HepG2 (cell line): ENCODE measurements at regions not wholly inside any gene's neighbourhood (a gene's known extent, or its start where the extent isn't known, plus 50 kb on each side); places are given as distances from the start of the nearest gene placed in this dataset.

Source experiments
- AHDC1 ChIP-seq: sonication (generic); formaldehyde crosslinking; IDR thresholded peaks from 2 replicates; pipeline ENCODE4 v1.5.1; 2020; ENCODE audit warnings: mild to moderate bottlenecking, missing genetic modification reagents, borderline replicate concordance
- CBX5 ChIP-seq: sonication (generic); formaldehyde crosslinking; IDR thresholded peaks from 2 replicates; pipeline ENCODE4 v1.4.0; 2020; ENCODE audit warnings: missing genetic modification reagents, borderline replicate concordance
- CHD4 ChIP-seq: fragments of 200-600 bp; sonication (generic); IDR thresholded peaks from 2 replicates; pipeline ENCODE4 v1.7.0; 2017; ENCODE audit warnings: mild to moderate bottlenecking, low read length, borderline replicate concordance
- HDAC1 ChIP-seq: sonication (generic); formaldehyde crosslinking; IDR thresholded peaks from 2 replicates; pipeline ENCODE4 v1.5.1; 2020; ENCODE audit warnings: mild to moderate bottlenecking, missing genetic modification reagents
- HOXA3 ChIP-seq: sonication (generic); formaldehyde crosslinking; IDR thresholded peaks from 2 replicates; pipeline ENCODE4 v1.5.0; 2020; ENCODE audit warnings: missing genetic modification reagents
- MEF2D ChIP-seq: sonication (generic); formaldehyde crosslinking; IDR thresholded peaks from 2 replicates; pipeline ENCODE4 v1.5.1; 2020; ENCODE audit warnings: mild to moderate bottlenecking, missing genetic modification reagents
- PITX1 ChIP-seq: sonication (generic); formaldehyde crosslinking; IDR thresholded peaks from 2 replicates; pipeline ENCODE4 v1.5.1; 2020; ENCODE audit warnings: mild to moderate bottlenecking, missing genetic modification reagents
- RCOR2 ChIP-seq: IDR thresholded peaks from 2 replicates; pipeline ENCODE4 v1.6.1; 2016; ENCODE audit warnings: missing biosample characterization, missing genetic modification reagents
- SRSF9 ChIP-seq: fragments of 200-400 bp; formaldehyde crosslinking; IDR thresholded peaks from 2 replicates; pipeline ENCODE4 v1.6.1; 2018; ENCODE audit warnings: borderline replicate concordance, mild to moderate bottlenecking, low read depth, low read length; ENCODE audit not compliant: insufficient read depth, poor library complexity, severe bottlenecking
- TBP ChIP-seq: sonication (generic); formaldehyde crosslinking; IDR thresholded peaks from 2 replicates; pipeline ENCODE4 v1.5.0; 2020; ENCODE audit warnings: missing genetic modification reagents
- TBX3 ChIP-seq: fragments of 450-650 bp; IDR thresholded peaks from 2 replicates; pipeline ENCODE4 v1.6.1; 2017; ENCODE audit warnings: antibody characterized with exemption, mild to moderate bottlenecking, inconsistent platforms, borderline replicate concordance
- ZEB1 ChIP-seq: IDR thresholded peaks from 2 replicates; pipeline ENCODE4 v1.6.1; 2012; ENCODE audit warnings: mild to moderate bottlenecking, low read depth, inconsistent platforms; ENCODE audit not compliant: insufficient replicate concordance
- ZNF614 ChIP-seq: IDR thresholded peaks from 2 replicates; pipeline ENCODE4 v1.6.1; 2018; ENCODE audit warnings: missing biosample characterization, missing genetic modification reagents, inconsistent platforms, borderline replicate concordance
- ZNF770 ChIP-seq: sonication (generic); formaldehyde crosslinking; IDR thresholded peaks from 2 replicates; pipeline ENCODE4 v1.5.0; 2020; ENCODE audit warnings: mild to moderate bottlenecking, missing genetic modification reagents
- TF ChIP-seq, protein P1 (sequence below): IDR thresholded peaks from 2 replicates; pipeline ENCODE4 v1.6.1; 2016; ENCODE audit warnings: low read depth
- TF ChIP-seq, protein P2 (sequence below): sonication (generic); formaldehyde crosslinking; IDR thresholded peaks from 2 replicates; pipeline ENCODE4 v1.4.0; 2020; ENCODE audit warnings: missing genetic modification reagents
- TF ChIP-seq, protein P3 (sequence below): sonication (generic); formaldehyde crosslinking; IDR thresholded peaks from 2 replicates; pipeline ENCODE4 v1.4.0; 2020; ENCODE audit warnings: missing genetic modification reagents, borderline replicate concordance

- TF ChIP-seq TBP (CRISPR knock-in tag) (no peak), HOXA3 (peak; percentile 63; the same call in 1 of the 2 replicates), CBX5 (CRISPR knock-in tag) (0 out of 2 replicates have a peak, but pooled peaks have one; percentile 47), PITX1 (CRISPR knock-in tag) (0 out of 2 replicates have a peak, but pooled peaks have one; percentile 25), HDAC1 (CRISPR knock-in tag) (peak; percentile 89), CHD4 (peak; percentile 26; the same call in 1 of the 2 replicates), ZEB1 (peak; percentile 65), ZNF770 (CRISPR knock-in tag) (no peak), AHDC1 (CRISPR knock-in tag) (peak; percentile 96), ZNF614 (CRISPR knock-in tag) (peak; percentile 84), MEF2D (CRISPR knock-in tag) (peak; percentile 57; the same call in 1 of the 2 replicates), TBX3 (peak; percentile 28; the same call in 1 of the 2 replicates), SRSF9 (no peak), RCOR2 (peak; percentile 79; the same call in 1 of the 2 replicates)
- TF ChIP-seq, protein P1, sequence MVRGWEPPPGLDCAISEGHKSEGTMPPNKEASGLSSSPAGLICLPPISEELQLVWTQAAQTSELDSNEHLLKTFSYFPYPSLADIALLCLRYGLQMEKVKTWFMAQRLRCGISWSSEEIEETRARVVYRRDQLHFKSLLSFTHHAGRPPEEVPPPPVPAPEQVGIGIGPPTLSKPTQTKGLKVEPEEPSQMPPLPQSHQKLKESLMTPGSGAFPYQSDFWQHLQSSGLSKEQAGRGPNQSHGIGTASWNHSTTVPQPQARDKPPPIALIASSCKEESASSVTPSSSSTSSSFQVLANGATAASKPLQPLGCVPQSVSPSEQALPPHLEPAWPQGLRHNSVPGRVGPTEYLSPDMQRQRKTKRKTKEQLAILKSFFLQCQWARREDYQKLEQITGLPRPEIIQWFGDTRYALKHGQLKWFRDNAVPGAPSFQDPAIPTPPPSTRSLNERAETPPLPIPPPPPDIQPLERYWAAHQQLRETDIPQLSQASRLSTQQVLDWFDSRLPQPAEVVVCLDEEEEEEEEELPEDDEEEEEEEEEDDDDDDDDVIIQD (CRISPR knock-in tag) = peak; percentile 58; the same call in 1 of the 2 replicates
- TF ChIP-seq, protein P2, sequence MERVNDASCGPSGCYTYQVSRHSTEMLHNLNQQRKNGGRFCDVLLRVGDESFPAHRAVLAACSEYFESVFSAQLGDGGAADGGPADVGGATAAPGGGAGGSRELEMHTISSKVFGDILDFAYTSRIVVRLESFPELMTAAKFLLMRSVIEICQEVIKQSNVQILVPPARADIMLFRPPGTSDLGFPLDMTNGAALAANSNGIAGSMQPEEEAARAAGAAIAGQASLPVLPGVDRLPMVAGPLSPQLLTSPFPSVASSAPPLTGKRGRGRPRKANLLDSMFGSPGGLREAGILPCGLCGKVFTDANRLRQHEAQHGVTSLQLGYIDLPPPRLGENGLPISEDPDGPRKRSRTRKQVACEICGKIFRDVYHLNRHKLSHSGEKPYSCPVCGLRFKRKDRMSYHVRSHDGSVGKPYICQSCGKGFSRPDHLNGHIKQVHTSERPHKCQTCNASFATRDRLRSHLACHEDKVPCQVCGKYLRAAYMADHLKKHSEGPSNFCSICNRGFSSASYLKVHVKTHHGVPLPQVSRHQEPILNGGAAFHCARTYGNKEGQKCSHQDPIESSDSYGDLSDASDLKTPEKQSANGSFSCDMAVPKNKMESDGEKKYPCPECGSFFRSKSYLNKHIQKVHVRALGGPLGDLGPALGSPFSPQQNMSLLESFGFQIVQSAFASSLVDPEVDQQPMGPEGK (CRISPR knock-in tag) = 0 out of 2 replicates have a peak, but pooled peaks have one; percentile 21
- TF ChIP-seq, protein P3, sequence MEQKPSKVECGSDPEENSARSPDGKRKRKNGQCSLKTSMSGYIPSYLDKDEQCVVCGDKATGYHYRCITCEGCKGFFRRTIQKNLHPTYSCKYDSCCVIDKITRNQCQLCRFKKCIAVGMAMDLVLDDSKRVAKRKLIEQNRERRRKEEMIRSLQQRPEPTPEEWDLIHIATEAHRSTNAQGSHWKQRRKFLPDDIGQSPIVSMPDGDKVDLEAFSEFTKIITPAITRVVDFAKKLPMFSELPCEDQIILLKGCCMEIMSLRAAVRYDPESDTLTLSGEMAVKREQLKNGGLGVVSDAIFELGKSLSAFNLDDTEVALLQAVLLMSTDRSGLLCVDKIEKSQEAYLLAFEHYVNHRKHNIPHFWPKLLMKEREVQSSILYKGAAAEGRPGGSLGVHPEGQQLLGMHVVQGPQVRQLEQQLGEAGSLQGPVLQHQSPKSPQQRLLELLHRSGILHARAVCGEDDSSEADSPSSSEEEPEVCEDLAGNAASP (CRISPR knock-in tag) = peak; percentile 42; the same call in 1 of the 2 replicates
Observed at GRCh38 chr10:111475720-111476119, 398.9 kb downstream of the ADRA2A start (continued).
